ENCODE measurements at regions not wholly inside any gene's neighbourhood (a gene's known extent, or its start where the extent isn't known, plus 50 kb on each side); places are given as distances from the start of the nearest gene placed in this dataset.

GRCh38 chr6:156648616-156649015 lies 128.6 kb upstream of the ARID1B start:
- Histone ChIP-seq H3K27me3 (ENCODE audit: low read depth, low read length) (0 out of 2 replicates have a peak, but pooled peaks cover 2% of the 10 kb centered on the region), H3K4me3 (ENCODE audit: low read length) (no peak overlapping the region), H3K36me3 (replicated peaks; ENCODE audit: low read depth, low read length) (no peaks in the 10 kb centered on the region), H3K9ac (ENCODE audit: low read length) (no peak overlapping the region), H3K79me2 (ENCODE audit: low read length) (no peaks in the 10 kb centered on the region), H3K9me3 (ENCODE audit: insufficient read depth, low read length) (no peaks in the 10 kb centered on the region), H3K4me1 (ENCODE audit: low read length) (no peaks in the 10 kb centered on the region), H3K4me2 (ENCODE audit: low read length) (no peak overlapping the region), H4K20me1 (ENCODE audit: insufficient read depth, low read length) (no peaks in the 10 kb centered on the region), H3K27ac (ENCODE audit: low read length) (no peak overlapping the region), H2AFZ (ENCODE audit: low read depth, low read length) (no peak overlapping the region)
- TF ChIP-seq CTCF (IDR thresholded peaks at IDR 0.05; ENCODE audit: low read depth, low read length), result no peak
- no peak for TF ChIP-seq EZH2phosphoT487 (IDR thresholded peaks at IDR 0.05; ENCODE audit: low read depth)

GRCh38 chr6:156647991-156648390 lies 129.2 kb upstream of the ARID1B start:
- no peak overlapping the region for H3K4me2 ChIP-seq (ENCODE audit: low read length)
- H3K36me3 ChIP-seq (replicated peaks; ENCODE audit: low read depth, low read length), result no peaks in the 10 kb centered on the region
- H3K79me2 ChIP-seq (ENCODE audit: low read length), result no peaks in the 10 kb centered on the region
- no peak overlapping the region for H3K9ac ChIP-seq (ENCODE audit: low read length)
- no peaks in the 10 kb centered on the region for H4K20me1 ChIP-seq (ENCODE audit: insufficient read depth, low read length)
- H3K27ac ChIP-seq (ENCODE audit: low read length), result no peak overlapping the region
- TF ChIP-seq CTCF (IDR thresholded peaks at IDR 0.05; ENCODE audit: low read depth, low read length) (no peak), EZH2phosphoT487 (IDR thresholded peaks at IDR 0.05; ENCODE audit: low read depth) (no peak)
- 0 out of 2 replicates have a peak, but pooled peaks cover 2% of the 10 kb centered on the region for H3K27me3 ChIP-seq (ENCODE audit: low read depth, low read length)
- H3K4me3 ChIP-seq (ENCODE audit: low read length), result no peak overlapping the region
- no peaks in the 10 kb centered on the region for H3K9me3 ChIP-seq (ENCODE audit: insufficient read depth, low read length)
- H3K4me1 ChIP-seq (ENCODE audit: low read length), result no peaks in the 10 kb centered on the region
- H2AFZ ChIP-seq (ENCODE audit: low read depth, low read length), result no peak overlapping the region

GRCh38 chr6:156647140-156647784 lies 129.9 kb upstream of the ARID1B start:
- Histone ChIP-seq H3K4me1 (ENCODE audit: low read length) (no peaks in the 10 kb centered on the region), H2AFZ (ENCODE audit: low read depth, low read length) (no peak overlapping the region), H3K27ac (ENCODE audit: low read length) (no peak overlapping the region), H3K4me2 (ENCODE audit: low read length) (no peak overlapping the region), H3K79me2 (ENCODE audit: low read length) (no peaks in the 10 kb centered on the region), H3K27me3 (ENCODE audit: low read depth, low read length) (0 out of 2 replicates have a peak, but pooled peaks cover 2% of the 10 kb centered on the region), H3K9ac (ENCODE audit: low read length) (no peak overlapping the region), H3K4me3 (ENCODE audit: low read length) (no peak overlapping the region), H3K36me3 (replicated peaks; ENCODE audit: low read depth, low read length) (no peaks in the 10 kb centered on the region), H3K9me3 (ENCODE audit: insufficient read depth, low read length) (no peaks in the 10 kb centered on the region), H4K20me1 (ENCODE audit: insufficient read depth, low read length) (no peaks in the 10 kb centered on the region)
- TF ChIP-seq EZH2phosphoT487 (IDR thresholded peaks at IDR 0.05; ENCODE audit: low read depth) (no peak), CTCF (IDR thresholded peaks at IDR 0.05; ENCODE audit: low read depth, low read length) (no peak)

GRCh38 chr6:156646496-156646895 lies 130.7 kb upstream of the ARID1B start:
- Histone ChIP-seq H3K4me3 (ENCODE audit: low read length) (no peak overlapping the region), H3K4me1 (ENCODE audit: low read length) (no peaks in the 10 kb centered on the region), H3K9me3 (ENCODE audit: insufficient read depth, low read length) (no peaks in the 10 kb centered on the region), H3K27me3 (ENCODE audit: low read depth, low read length) (0 out of 2 replicates have a peak, but pooled peaks cover 2% of the 10 kb centered on the region), H3K36me3 (replicated peaks; ENCODE audit: low read depth, low read length) (no peaks in the 10 kb centered on the region), H2AFZ (ENCODE audit: low read depth, low read length) (no peak overlapping the region), H4K20me1 (ENCODE audit: insufficient read depth, low read length) (no peaks in the 10 kb centered on the region), H3K27ac (ENCODE audit: low read length) (no peak overlapping the region), H3K9ac (ENCODE audit: low read length) (no peak overlapping the region), H3K79me2 (ENCODE audit: low read length) (no peaks in the 10 kb centered on the region), H3K4me2 (ENCODE audit: low read length) (no peak overlapping the region)
- TF ChIP-seq CTCF (IDR thresholded peaks at IDR 0.05; ENCODE audit: low read depth, low read length) (no peak), EZH2phosphoT487 (IDR thresholded peaks at IDR 0.05; ENCODE audit: low read depth) (no peak)
